ENCODE measurements at regions not wholly inside any gene's neighbourhood (a gene's known extent, or its start where the extent isn't known, plus 50 kb on each side); places are given as distances from the start of the nearest gene placed in this dataset.

DNA sequence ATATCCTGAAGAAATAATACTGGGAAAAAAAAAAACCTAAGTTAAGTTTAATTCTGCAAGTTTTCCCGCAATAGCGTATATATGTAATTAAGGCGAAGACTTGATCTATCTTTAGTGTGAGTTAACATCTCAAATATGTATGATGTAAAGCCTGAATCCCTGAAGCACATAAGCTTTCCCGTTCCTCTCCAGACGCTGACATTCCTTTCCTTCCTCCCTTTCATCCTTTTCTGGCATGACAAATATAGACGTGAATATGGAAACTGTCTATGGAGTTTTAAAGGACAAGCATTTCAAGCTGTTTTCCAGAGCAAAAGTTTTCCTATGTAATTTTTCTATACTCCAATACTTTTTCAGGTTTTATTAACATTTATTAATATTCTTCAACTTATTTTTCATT lies 637.0 kb downstream of the COL12A1 start:
- no peak for TF ChIP-seq POLR2A (IDR thresholded peaks at IDR 0.05)
- TF ChIP-seq, protein P1, sequence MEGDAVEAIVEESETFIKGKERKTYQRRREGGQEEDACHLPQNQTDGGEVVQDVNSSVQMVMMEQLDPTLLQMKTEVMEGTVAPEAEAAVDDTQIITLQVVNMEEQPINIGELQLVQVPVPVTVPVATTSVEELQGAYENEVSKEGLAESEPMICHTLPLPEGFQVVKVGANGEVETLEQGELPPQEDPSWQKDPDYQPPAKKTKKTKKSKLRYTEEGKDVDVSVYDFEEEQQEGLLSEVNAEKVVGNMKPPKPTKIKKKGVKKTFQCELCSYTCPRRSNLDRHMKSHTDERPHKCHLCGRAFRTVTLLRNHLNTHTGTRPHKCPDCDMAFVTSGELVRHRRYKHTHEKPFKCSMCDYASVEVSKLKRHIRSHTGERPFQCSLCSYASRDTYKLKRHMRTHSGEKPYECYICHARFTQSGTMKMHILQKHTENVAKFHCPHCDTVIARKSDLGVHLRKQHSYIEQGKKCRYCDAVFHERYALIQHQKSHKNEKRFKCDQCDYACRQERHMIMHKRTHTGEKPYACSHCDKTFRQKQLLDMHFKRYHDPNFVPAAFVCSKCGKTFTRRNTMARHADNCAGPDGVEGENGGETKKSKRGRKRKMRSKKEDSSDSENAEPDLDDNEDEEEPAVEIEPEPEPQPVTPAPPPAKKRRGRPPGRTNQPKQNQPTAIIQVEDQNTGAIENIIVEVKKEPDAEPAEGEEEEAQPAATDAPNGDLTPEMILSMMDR (IDR thresholded peaks at IDR 0.05), result no peak
